ENCODE measurements at regions not wholly inside any gene's neighbourhood (a gene's known extent, or its start where the extent isn't known, plus 50 kb on each side); places are given as distances from the start of the nearest gene placed in this dataset.

DNA sequence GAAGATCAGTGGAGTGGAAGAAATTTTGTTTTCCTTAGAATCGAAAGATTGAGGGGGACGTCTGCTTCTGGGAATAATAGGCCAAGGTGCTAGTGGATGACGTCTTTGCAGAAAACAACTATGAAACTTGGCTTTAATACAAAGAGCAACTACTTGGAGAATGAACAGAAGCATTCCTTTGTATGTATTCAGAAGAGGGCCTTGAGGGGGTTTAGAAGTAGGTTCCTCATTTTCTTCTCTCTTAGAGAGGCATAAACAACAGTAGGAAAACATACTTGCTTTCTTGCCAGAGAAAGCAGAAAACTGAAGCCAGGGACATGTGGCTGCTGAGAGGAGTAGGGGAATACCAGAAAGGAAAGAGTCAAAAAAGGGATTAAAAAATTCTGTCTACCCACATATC, 167.8 kb downstream of the ZNF330 start:
- Histone ChIP-seq H3K4me3 (ENCODE audit: low read depth in 1 of 3, low read length in 3 of 3) (no peak overlapping the region), H3K4me1 (ENCODE audit: control insufficient read depth in 4 of 4, insufficient read depth in 4 of 4, low read length in 3 of 4) (no peaks in the 10 kb centered on the region), H3K9ac (ENCODE audit: low read depth in 1 of 2, low read length in 2 of 2) (no peak overlapping the region), H3K27ac (ENCODE audit: low read depth in 1 of 2, low read length in 2 of 2) (no peak overlapping the region), H3K36me3 (ENCODE audit: control insufficient read depth in 4 of 4, insufficient read depth in 3 of 4, low read depth in 1 of 4, low read length in 3 of 4) (no peaks in the 10 kb centered on the region), H3K9me3 (ENCODE audit: control insufficient read depth in 4 of 4, low read length in 3 of 4) (no peaks in the 10 kb centered on the region), H3K27me3 (ENCODE audit: control insufficient read depth in 4 of 4, insufficient read depth in 4 of 4, low read length in 3 of 4) (no peaks in the 10 kb centered on the region)
- TF ChIP-seq HNF4A (conservative IDR thresholded peaks at IDR 0.05), result no peak
- TF ChIP-seq JUND (IDR thresholded peaks at IDR 0.05), result no peak
- TF ChIP-seq HNF4G (IDR thresholded peaks at IDR 0.05), result no peak
- TF ChIP-seq GABPA (IDR thresholded peaks at IDR 0.05 in 1 of 2, conservative IDR thresholded peaks at IDR 0.05 in 1 of 2), result no peak
- no peak for TF ChIP-seq FOXA2 (IDR thresholded peaks at IDR 0.05)
- no peak for TF ChIP-seq RXRA (IDR thresholded peaks at IDR 0.05)
- no peak for TF ChIP-seq MAX (IDR thresholded peaks at IDR 0.05)
- TF ChIP-seq RAD21 (IDR thresholded peaks at IDR 0.05), result no peak
- no peak for TF ChIP-seq TAF1 (conservative IDR thresholded peaks at IDR 0.05)
- TF ChIP-seq, protein P1, sequence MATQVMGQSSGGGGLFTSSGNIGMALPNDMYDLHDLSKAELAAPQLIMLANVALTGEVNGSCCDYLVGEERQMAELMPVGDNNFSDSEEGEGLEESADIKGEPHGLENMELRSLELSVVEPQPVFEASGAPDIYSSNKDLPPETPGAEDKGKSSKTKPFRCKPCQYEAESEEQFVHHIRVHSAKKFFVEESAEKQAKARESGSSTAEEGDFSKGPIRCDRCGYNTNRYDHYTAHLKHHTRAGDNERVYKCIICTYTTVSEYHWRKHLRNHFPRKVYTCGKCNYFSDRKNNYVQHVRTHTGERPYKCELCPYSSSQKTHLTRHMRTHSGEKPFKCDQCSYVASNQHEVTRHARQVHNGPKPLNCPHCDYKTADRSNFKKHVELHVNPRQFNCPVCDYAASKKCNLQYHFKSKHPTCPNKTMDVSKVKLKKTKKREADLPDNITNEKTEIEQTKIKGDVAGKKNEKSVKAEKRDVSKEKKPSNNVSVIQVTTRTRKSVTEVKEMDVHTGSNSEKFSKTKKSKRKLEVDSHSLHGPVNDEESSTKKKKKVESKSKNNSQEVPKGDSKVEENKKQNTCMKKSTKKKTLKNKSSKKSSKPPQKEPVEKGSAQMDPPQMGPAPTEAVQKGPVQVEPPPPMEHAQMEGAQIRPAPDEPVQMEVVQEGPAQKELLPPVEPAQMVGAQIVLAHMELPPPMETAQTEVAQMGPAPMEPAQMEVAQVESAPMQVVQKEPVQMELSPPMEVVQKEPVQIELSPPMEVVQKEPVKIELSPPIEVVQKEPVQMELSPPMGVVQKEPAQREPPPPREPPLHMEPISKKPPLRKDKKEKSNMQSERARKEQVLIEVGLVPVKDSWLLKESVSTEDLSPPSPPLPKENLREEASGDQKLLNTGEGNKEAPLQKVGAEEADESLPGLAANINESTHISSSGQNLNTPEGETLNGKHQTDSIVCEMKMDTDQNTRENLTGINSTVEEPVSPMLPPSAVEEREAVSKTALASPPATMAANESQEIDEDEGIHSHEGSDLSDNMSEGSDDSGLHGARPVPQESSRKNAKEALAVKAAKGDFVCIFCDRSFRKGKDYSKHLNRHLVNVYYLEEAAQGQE (IDR thresholded peaks at IDR 0.05), result no peak
- no peak for TF ChIP-seq SP1 (IDR thresholded peaks at IDR 0.05)
- TF ChIP-seq, protein P2, sequence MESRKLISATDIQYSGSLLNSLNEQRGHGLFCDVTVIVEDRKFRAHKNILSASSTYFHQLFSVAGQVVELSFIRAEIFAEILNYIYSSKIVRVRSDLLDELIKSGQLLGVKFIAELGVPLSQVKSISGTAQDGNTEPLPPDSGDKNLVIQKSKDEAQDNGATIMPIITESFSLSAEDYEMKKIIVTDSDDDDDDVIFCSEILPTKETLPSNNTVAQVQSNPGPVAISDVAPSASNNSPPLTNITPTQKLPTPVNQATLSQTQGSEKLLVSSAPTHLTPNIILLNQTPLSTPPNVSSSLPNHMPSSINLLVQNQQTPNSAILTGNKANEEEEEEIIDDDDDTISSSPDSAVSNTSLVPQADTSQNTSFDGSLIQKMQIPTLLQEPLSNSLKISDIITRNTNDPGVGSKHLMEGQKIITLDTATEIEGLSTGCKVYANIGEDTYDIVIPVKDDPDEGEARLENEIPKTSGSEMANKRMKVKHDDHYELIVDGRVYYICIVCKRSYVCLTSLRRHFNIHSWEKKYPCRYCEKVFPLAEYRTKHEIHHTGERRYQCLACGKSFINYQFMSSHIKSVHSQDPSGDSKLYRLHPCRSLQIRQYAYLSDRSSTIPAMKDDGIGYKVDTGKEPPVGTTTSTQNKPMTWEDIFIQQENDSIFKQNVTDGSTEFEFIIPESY (IDR thresholded peaks at IDR 0.05), result no peak
- TF ChIP-seq FOXA1 (IDR thresholded peaks at IDR 0.05), result no peak
- DNase-seq (ENCODE audit: low spot score), result no peak
- 90% methylated on average over 3 of the region's 3 CpGs for WGBS

- no peak for TF ChIP-seq HNF4A (conservative IDR thresholded peaks at IDR 0.05)
- TF ChIP-seq NR2F2 (IDR thresholded peaks at IDR 0.05), result no peak
- TF ChIP-seq YY1 (IDR thresholded peaks at IDR 0.05), result no peak
- no peak for TF ChIP-seq MAX (IDR thresholded peaks at IDR 0.05)
- TF ChIP-seq FOXA2 (IDR thresholded peaks at IDR 0.05), result no peak
- no peak for TF ChIP-seq JUND (IDR thresholded peaks at IDR 0.05)
- TF ChIP-seq CTCF (IDR thresholded peaks at IDR 0.05; ENCODE audit: low read depth, low read length, missing input control), result no peak
- no peak for TF ChIP-seq FOXA1 (IDR thresholded peaks at IDR 0.05)
- no peak for TF ChIP-seq SP1 (IDR thresholded peaks at IDR 0.05)
- TF ChIP-seq TAF1 (conservative IDR thresholded peaks at IDR 0.05), result no peak
- TF ChIP-seq RAD21 (IDR thresholded peaks at IDR 0.05), result no peak
- H3K9me3 ChIP-seq (ENCODE audit: control insufficient read depth in 4 of 4, low read length in 3 of 4), result no peaks in the 10 kb centered on the region
- H3K36me3 ChIP-seq (ENCODE audit: control insufficient read depth in 4 of 4, insufficient read depth in 3 of 4, low read depth in 1 of 4, low read length in 3 of 4), result no peaks in the 10 kb centered on the region
- H3K4me3 ChIP-seq (ENCODE audit: low read depth in 1 of 3, low read length in 3 of 3), result no peak overlapping the region
- H3K27ac ChIP-seq (ENCODE audit: low read depth in 1 of 2, low read length in 2 of 2), result no peak overlapping the region
- no peak for DNase-seq (ENCODE audit: low spot score)
- H3K27me3 ChIP-seq (ENCODE audit: control insufficient read depth in 4 of 4, insufficient read depth in 4 of 4, low read length in 3 of 4), result no peaks in the 10 kb centered on the region
- no peak overlapping the region for H3K9ac ChIP-seq (ENCODE audit: low read depth in 1 of 2, low read length in 2 of 2)
- WGBS, result 63% methylated on average over 1 of the region's 1 CpG
- H3K4me1 ChIP-seq (ENCODE audit: control insufficient read depth in 4 of 4, insufficient read depth in 4 of 4, low read length in 3 of 4), result no peaks in the 10 kb centered on the region
Measured at GRCh38 chr4:141389649-141390048, 169.0 kb downstream of the ZNF330 start.
